OCI-LY1 (cell line): ENCODE measurements at regions not wholly inside any gene's neighbourhood (a gene's known extent, or its start where the extent isn't known, plus 50 kb on each side); places are given as distances from the start of the nearest gene placed in this dataset.
"Not testable (repeated sequence)": the region's sequence is repeated elsewhere in the genome, so short reads cannot be mapped to it uniquely, and the experiment has no call there.

Experiments
- EZH2 ChIP-seq: fragments of 200-600 bp; sonication (generic), shearing (Covaris generic); IDR thresholded peaks from 2 replicates; pipeline ENCODE4 v1.8.0; 2017; ENCODE audit warnings: borderline replicate concordance, mixed run types, mild to moderate bottlenecking, antibody characterized with exemption, low read length, moderate library complexity, mixed read lengths
- TF ChIP-seq, protein P1 (sequence below): fragments of 200-600 bp; sonication (generic), shearing (Covaris generic); IDR thresholded peaks from 2 replicates; pipeline ENCODE4 v1.5.1; 2017; ENCODE audit warnings: mild to moderate bottlenecking, antibody characterized with exemption, low read length, moderate library complexity, mixed read lengths

DNA sequence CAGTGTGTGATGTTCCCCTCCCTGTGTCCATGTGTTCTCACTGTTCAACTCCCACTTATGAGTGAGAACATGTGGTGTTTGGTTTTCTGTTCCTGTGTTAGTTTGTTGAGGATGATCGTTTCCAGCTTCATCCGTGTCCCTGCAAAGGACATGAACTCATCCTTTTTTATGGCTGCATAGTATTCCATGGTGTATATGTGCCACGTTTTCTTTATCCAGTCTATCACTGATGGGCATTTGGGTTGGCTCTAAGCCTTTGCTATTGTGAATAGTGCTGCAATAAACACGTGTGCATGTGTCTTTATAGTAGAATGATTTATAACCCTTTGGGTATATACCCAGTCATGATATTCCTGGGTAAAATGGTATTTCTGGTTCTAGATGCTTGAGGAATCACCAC lies 316.6 kb upstream of the KCNMB2 start:
- TF ChIP-seq, protein P1, sequence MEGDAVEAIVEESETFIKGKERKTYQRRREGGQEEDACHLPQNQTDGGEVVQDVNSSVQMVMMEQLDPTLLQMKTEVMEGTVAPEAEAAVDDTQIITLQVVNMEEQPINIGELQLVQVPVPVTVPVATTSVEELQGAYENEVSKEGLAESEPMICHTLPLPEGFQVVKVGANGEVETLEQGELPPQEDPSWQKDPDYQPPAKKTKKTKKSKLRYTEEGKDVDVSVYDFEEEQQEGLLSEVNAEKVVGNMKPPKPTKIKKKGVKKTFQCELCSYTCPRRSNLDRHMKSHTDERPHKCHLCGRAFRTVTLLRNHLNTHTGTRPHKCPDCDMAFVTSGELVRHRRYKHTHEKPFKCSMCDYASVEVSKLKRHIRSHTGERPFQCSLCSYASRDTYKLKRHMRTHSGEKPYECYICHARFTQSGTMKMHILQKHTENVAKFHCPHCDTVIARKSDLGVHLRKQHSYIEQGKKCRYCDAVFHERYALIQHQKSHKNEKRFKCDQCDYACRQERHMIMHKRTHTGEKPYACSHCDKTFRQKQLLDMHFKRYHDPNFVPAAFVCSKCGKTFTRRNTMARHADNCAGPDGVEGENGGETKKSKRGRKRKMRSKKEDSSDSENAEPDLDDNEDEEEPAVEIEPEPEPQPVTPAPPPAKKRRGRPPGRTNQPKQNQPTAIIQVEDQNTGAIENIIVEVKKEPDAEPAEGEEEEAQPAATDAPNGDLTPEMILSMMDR, result not testable (repeated sequence)
- TF ChIP-seq EZH2, result not testable (repeated sequence)
